ENCODE measurements at regions not wholly inside any gene's neighbourhood (a gene's known extent, or its start where the extent isn't known, plus 50 kb on each side); places are given as distances from the start of the nearest gene placed in this dataset.
"Not testable (repeated sequence)": the region's sequence is repeated elsewhere in the genome, so short reads cannot be mapped to it uniquely, and the experiment has no call there.

DNA sequence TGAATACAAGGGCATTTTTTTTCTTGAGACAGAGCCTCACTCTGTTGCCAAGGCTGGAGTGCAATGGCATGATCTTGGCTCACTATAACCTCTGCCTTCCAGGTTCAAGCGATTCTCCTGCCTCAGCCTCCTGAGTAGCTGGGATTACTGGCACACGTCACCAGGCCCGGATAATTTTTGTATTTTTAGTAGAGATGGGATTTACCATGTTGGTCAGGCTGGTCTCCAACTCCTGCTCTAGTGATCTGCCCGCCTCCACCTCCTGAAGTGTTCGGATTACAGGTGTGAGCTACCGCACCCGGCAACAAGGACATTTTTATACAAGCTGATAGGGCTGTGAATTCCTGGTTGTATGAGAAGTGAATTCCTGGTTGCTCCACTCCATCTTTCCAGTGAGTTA, 577.7 kb upstream of the TPTE start:
- not testable (repeated sequence) for DNase-seq (ENCODE audit: low spot score)

DNA sequence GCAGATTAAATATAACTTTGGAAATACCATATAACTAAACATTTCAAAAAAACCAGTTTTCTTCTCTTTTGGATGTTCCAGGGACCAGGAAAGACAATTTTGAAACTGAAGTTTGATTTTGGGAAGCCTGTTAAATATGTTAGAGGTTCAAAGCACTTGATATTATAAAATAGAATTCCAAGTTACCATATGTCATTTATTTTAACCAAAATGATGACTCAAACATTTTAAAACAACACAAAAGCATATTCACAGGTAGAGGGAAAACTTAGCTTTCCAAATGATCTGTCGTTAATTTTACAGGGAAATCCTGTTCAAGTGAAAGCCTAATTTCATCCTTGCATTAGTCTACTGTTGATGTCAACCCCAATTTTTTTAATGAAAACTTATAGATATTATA, 575.3 kb upstream of the TPTE start:
- DNase-seq (ENCODE audit: low spot score): not testable (repeated sequence)

DNA sequence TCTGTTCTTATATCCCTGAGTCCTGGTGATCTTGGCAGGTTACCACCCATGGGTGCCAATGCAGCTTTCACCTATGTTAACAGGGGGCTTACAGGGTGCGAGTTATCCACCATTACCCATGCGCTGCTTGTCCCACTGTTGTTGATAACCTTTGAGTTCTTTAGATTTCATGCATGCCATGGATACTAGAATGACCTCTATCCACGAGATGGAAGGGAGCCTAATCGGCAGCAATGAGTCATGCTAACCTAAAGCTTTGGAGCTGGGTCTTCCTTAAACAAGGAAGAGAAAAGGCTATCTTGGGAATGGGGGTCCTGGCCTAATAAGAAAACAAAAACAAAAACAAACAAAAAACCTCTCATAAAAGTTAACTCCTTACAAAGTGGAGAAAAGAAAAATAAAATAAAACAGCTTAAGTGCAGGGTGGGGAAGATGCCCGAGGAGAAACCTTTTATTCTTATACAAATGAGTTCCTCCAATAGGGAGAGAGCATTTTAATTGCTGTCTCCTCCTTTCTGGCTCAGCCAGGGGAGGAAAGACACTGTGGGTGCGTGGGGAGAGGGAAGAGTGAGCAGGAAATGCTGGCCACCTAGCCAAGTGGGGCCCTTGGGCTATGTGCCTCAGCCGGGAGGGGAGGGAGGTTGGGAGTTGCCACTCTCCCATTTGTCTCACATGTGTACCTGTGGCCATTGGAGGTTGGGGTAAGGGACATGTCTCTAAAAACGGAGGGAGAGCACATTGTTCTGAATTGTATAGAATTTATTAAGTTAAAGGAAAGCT, 571.7 kb upstream of the TPTE start:
- DNase-seq (ENCODE audit: low spot score): not testable (repeated sequence)

DNA sequence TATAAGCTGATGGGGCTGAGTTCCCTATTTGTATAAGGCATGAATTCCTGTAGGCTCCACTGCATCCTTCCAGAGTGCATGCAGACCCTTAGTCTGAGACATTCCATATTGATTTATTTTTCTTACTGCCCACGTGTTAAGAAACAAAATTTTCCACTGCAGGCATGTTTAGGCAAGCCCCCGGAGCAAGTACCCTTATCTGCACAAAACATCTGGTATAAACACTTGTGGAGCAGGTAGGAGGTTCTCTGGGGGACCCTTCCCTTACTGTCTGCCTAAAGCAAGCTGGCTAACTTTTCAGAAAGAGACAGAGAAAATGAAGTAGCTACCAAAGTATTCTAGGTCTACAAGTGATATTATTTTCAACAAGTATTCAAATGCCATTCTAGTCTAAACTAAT, 571.0 kb upstream of the TPTE start:
- DNase-seq (ENCODE audit: low spot score): not testable (repeated sequence)

DNA sequence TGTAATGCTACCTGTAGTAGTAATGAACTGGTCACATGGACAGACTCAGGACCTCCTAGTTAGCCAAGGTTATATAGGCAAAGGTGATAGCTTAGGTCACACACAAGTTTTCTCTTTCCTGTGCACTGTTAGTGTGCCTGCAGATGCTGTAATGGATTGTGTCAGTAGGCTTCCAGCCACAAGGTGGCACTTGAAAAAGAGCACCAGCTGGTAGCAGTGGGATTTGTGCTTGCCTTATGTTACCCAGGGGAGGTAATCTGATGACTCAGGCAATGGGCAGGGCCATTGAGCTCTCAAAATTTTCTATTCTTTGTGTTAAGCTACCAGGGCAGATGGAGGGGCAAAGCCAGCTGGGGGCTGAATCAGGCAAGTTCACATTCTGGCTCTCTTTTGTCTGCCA, 562.6 kb upstream of the TPTE start:
- not testable (repeated sequence) for DNase-seq (ENCODE audit: low spot score)

DNA sequence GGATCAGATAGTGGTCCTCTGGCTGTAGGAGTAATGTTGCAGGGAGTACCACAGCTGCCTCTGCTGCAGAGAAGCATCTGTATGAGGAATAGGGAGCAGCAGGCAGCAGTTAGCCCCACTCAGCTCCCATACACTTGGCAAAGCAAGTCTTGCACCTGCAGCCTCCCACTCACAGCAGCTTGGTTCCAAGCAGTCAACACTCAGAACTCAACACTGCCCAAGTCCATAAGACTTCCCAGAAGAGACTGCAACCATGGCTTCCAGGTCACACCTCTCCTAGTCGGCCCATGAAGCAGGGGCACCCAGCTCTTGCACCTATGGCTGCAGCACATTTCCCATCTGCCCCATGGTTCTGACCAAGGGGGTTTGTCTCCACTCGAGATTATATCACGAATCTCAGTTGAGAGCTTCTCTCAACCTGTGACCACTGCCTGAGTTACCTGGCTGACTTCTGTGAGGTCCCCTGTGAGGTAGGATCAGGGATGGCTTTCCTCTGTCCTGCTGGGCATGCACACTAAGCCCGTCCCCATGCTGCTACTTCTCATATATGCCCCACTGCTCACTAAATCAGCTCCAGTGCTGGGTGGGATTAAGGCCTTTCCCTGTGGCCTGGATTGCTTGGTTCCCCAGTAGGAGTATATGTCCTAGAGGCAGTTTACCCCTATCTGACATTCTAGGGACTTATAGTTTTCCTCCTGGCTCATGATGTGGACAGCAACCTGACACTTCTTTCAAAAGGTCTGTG, 562.0 kb upstream of the TPTE start:
- DNase-seq (ENCODE audit: low spot score): not testable (repeated sequence)

DNA sequence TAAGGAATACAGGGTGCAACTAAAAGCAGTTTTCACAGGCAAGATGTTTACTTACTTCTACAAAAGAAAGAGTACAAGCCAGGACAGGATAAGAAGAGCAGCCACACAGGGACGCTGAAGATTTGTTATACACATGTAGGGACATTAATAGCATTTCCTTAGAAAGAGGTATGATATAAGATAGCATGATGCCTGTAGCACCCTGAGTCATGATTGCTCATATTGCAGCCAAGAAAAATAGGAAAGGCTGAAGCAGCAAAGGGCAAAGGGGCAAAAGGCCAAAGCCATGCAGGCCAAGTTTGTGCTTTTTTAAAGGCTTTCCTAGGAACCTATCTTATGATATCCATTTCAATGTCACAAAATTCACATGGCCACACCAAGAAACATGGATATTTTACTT, 552.0 kb upstream of the TPTE start:
- DNase-seq (ENCODE audit: low spot score): not testable (repeated sequence)

DNA sequence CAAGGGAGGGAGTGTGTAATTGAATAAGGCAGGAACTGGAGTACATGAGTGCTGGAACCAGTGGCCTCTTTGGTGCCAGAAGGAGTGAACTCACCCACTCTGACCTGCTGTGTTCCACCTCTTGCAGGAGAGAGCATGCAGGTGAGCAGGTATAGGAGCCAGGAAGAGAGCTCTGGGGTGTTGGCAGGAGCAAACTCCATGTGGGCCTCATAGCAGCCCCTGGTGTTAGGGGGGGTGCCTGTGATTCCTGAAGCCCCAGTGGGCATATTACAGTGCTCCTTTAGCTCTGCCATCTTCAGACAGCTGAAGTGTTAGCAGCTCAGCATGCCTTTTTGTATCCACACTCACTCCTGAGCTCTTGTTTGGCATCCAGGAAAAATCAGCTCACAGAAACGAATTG, 549.4 kb upstream of the TPTE start:
- not testable (repeated sequence) for DNase-seq (ENCODE audit: low spot score)

DNA sequence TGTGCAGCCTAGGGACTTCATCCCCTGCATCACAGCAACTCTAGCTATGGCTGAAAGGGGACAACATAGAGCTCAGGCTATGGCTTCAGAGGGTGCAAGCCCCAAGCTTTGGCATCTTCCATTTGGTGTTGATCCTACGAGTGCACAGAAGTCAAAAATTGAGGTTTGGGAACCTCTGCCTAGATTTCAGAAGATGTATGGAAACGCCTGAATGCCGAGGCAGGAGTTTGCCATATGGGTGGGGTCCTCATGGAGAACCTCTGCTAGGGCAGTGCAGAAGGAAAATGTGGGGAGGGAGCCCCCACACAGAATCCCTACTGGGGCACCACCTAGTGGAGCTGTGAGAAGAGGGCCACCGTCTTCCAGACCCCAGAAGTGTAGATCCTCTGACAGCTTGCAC, 543.0 kb upstream of the TPTE start:
- not testable (repeated sequence) for DNase-seq (ENCODE audit: low spot score)

DNA sequence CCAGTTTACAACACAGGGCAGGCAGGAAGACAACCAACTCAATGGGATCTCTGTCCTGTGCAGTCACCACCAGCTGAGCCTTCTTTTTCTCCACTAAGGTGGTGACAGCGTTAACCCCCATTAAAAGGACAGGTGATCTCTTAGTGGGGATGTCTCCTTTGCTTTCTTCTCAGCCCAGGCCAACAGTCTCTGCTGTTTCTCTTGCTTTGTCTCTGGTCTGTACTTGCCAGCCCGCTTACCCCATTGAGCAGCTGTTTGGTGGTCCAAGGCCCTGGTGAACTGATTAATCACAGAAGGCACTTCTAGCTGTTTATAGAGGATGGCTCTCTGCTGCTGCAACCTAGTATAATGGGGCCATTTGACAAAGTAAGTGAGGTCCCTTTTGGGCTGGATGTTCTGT, 523.9 kb upstream of the TPTE start:
- DNase-seq (ENCODE audit: low spot score): not testable (repeated sequence)

DNA sequence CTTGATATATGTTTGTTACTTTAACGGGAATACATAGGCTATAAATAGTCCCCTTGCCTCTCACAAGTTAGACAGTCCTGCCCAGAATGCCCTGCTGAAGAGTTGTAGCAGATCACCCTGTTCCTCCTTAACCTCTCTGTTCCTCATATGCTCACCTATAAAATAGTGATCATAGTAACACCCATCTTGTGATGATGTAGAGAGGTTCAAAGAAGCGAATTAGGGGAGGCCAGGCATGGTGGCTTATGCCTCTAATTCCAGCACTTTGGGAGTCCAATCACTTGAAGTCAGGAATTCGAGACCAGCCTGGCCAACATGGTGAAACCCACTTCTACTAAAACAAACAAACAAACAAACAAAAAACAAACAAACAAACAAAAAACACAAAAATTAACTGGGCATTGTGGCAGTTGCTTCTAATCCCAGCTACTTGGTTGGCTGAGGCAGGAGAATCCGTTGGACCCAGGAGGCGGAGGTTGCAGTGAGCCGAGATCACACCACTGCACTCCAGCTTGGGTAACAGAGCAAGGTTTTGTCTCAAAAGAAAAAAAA, 518.5 kb upstream of the TPTE start:
- not testable (repeated sequence) for DNase-seq (ENCODE audit: low spot score)

DNA sequence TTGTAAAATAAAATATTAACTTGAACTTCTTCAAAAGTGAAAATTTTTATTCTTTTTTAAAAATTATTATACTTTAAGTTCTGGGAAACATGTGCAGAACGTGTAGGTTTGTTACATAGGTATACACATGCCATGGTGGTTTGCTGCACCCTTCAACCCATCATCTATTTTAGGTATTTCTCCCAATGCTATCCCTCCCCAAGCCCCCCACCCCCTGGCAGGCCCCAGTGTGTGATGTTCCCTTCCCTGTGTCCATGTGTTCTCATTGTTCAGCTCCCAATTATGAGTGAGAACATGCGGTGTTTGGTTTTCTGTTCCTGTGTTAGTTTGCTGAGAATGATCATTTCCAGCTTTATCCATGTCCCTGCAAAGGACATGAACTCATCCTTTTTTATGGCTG, 515.6 kb upstream of the TPTE start:
- not testable (repeated sequence) for DNase-seq (ENCODE audit: low spot score)

DNA sequence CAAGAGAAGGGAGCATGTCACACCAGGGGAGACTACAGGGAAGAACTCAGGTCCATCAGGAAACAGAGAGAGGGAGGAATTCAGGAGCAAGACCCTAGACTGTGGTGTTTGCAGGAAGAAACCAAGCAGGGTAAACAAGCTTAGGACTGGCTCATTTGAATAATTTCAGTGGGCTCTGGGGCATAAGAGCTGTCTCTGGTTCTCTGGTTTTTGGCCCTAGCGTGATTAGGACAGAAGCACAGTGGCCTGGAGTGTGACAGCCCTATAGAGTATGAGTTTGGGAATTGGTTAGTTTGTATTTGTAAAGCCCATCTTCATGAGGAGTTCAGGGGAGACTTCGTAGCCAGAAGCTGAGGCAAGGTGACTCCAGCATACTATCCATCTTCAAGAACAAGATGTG, 504.4 kb upstream of the TPTE start:
- not testable (repeated sequence) for DNase-seq (ENCODE audit: low spot score)

DNA sequence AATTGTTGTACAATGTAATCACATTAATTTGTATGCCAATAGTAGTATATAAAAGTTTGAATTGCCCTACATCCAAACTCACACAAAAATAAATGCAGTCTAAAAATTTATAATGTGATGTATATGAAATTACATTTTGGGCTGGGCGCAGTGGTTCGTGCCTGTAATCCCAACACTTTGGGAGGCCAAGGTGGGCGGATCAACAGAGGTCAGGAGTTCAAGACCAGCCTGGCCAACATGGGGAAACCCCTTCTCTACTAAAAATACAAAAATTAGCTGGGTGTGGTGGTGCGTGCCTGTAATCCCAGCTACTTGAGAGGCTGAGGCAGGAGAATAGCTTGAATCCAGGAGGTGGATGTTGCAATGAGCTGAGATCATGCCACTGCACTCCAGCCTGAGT, 503.6 kb upstream of the TPTE start:
- DNase-seq (ENCODE audit: low spot score): not testable (repeated sequence)

DNA sequence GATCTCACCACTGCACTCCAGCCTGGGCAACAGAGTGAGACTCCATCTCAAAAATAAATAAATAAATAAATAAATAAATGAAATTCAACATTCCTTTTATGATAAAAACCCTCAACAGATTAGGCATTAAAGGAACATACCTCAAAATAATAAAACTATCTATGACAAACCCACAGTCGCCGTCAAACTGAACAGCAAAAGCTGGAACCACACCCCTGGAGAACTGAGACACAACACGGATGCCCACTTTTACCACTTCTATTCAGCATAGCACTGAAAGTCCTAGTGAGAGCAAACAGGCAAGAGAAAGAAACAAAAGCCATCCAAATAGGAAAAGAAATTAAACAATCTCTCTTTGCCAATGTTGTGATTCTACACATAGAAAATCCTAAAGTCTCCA, 499.9 kb upstream of the TPTE start:
- DNase-seq (ENCODE audit: low spot score): not testable (repeated sequence)

DNA sequence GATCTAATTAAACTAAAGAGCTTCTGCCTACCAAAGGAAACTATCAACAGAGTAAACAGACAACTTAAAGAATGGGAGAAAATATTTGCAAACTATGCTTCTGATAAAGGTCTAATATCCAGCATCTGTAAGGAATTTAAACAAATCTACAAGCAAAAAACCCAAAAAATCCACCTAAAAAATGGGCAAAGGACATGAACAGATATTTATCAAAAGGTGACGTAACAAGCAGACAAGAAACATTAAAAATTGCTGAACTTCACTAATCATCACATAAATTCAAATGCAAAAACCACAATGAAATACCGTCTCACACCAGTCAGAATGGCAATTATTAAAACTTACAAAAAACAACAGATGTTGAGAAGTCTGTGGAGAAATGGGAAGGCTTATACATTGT, 498.6 kb upstream of the TPTE start:
- not testable (repeated sequence) for DNase-seq (ENCODE audit: low spot score)
